ENCODE measurements at regions not wholly inside any gene's neighbourhood (a gene's known extent, or its start where the extent isn't known, plus 50 kb on each side); places are given as distances from the start of the nearest gene placed in this dataset.

DNA sequence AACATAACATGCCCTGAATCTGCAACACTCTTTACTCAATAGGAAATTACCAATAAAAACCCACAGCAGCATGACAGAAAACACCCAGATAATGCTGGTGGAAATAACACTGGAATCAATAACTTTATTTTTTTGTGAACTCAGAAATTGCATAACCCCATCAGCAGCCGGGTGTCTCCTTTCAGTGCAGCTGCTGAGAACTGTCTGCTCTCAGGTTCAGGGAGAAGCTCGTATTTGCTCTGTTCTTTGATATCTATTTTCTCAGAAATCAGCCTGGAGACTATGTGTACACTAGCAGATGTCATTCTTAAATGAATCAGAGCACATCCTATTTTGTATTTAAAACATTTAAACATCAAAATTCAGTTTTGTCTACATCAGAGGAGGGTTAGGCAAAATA, 506.0 kb downstream of the POM121L12 start:
- DNase-seq = no peak

DNA sequence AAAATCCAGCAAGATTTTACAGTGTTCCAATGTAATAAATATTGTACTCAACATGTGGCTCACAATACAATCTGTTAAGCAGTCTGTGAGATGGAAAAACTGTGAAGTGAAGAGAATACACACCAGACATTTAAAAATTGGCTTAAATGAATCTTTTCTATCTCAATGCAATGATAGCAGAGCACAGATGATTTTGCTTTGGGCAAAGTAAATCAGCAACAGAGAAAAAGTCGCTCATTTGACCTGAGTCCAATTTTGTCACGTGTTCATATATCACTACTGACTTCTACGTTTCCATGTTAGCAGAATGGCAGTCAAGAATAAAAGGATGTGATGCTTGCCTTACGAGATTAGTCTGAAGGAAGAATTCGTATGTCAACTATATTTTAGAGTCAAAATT, 506.7 kb downstream of the POM121L12 start:
- DNase-seq = no peak

Measured in stimulated activated CD4-positive, alpha-beta T cell treated with anti-CD3 and anti-CD28 coated beads, Interleukin-2, amount 100 ng/mL, for 24 hours (primary cell).